ENCODE measurements at regions not wholly inside any gene's neighbourhood (a gene's known extent, or its start where the extent isn't known, plus 50 kb on each side); places are given as distances from the start of the nearest gene placed in this dataset.

- Histone ChIP-seq H3K79me2 (ENCODE audit: insufficient read depth, low read length) (no peaks in the 10 kb centered on the region), H3K79me1 (ENCODE audit: insufficient read depth, low read depth, low read length, poor library complexity, severe bottlenecking) (no peaks in the 10 kb centered on the region), H2BK120ac (ENCODE audit: low read depth, low read length, poor library complexity, severe bottlenecking) (no peak overlapping the region), H3K4me1 (ENCODE audit: insufficient read depth, low read length) (no peaks in the 10 kb centered on the region), H3K23me2 (ENCODE audit: insufficient read length, low read depth, low read length, poor library complexity, severe bottlenecking) (no peaks in the 10 kb centered on the region), H2BK5ac (ENCODE audit: insufficient read length, low read length) (no peak overlapping the region), H2AFZ (ENCODE audit: low read length) (no peak overlapping the region), H3K27ac (ENCODE audit: insufficient read length, low read depth, low read length) (no peak overlapping the region), H2AK5ac (ENCODE audit: insufficient read length, low read length) (no peak overlapping the region), H3K56ac (ENCODE audit: insufficient read length, low read depth, low read length) (no peak overlapping the region), H3K4me2 (ENCODE audit: insufficient read depth, insufficient read length, low read length) (no peak overlapping the region), H3K23ac (ENCODE audit: insufficient read length, low read depth, low read length) (no peak overlapping the region), H4K5ac (ENCODE audit: insufficient read length, low read depth, low read length) (no peak overlapping the region), H3K4ac (ENCODE audit: low read depth, low read length) (no peak overlapping the region), H2BK20ac (ENCODE audit: low read depth, low read length, poor library complexity, severe bottlenecking) (no peak overlapping the region), H3K18ac (ENCODE audit: insufficient read length, low read depth, low read length) (no peak overlapping the region), H4K8ac (replicated peaks; ENCODE audit: insufficient read length, low read depth, low read length) (no peak overlapping the region), H3T11ph (ENCODE audit: low read length) (no peak overlapping the region), H3K27me3 (ENCODE audit: insufficient read depth, low read length) (no peaks in the 10 kb centered on the region), H4K20me1 (ENCODE audit: control insufficient read depth, insufficient read depth, insufficient read length) (no peaks in the 10 kb centered on the region), H3K9me3 (ENCODE audit: control insufficient read depth, low read depth, low read length) (no peaks in the 10 kb centered on the region), H3K14ac (ENCODE audit: insufficient read depth, low read length) (no peak overlapping the region), H2BK15ac (ENCODE audit: low read depth, low read length) (no peak overlapping the region), H3K9ac (ENCODE audit: extremely low read depth, insufficient read length, low read length) (no peak overlapping the region), H2BK12ac (ENCODE audit: insufficient read length, low read depth, low read length) (no peak overlapping the region), H4K91ac (ENCODE audit: insufficient read length, low read depth, low read length) (no peak overlapping the region)
- Mint-ChIP-seq H3K27ac (no peak overlapping the region), H3K27me3 (ENCODE audit: low read depth) (peaks cover 3% of the 10 kb centered on the region), H3K4me1 (no peaks in the 10 kb centered on the region), H3K4me3 (no peak overlapping the region), H3K9me3 (no peaks in the 10 kb centered on the region), H3K36me3 (ENCODE audit: insufficient read depth in 1 of 3, low read depth in 3 of 3) (no peaks in the 10 kb centered on the region)
- no CpG with 5 or more reads among the region's 6 CpGs for WGBS (ENCODE audit: extremely low coverage, insufficient read length, low lambda C conversion rate)
- no peak for DNase-seq
- TF ChIP-seq CTCF (conservative IDR thresholded peaks at IDR 0.05): no peak
These were observed 1070.6 kb downstream of the PCDH9 start for GRCh38 chr13:66159511-66159910.
